Trophoblast cell (in vitro differentiated cells and primary cell): ENCODE measurements at regions not wholly inside any gene's neighbourhood (a gene's known extent, or its start where the extent isn't known, plus 50 kb on each side); places are given as distances from the start of the nearest gene placed in this dataset.

ENCODE experiments used
- DNase-seq, 2 donors: peaks; one replicate each; pipeline ENCODE4 v3.0.0-alpha.2; 2016
- H2AFZ ChIP-seq: 2 replicates; pipeline ENCODE4 v1.6.1; 2013; ENCODE audit warnings: low read length, moderate library complexity, mild to moderate bottlenecking; ENCODE audit not compliant: insufficient read depth, poor library complexity
- H2AK5ac ChIP-seq: 2 replicates; pipeline ENCODE4 v1.6.1; 2013; ENCODE audit warnings: mild to moderate bottlenecking, low read length
- H2BK120ac ChIP-seq: 2 replicates; pipeline ENCODE4 v1.6.1; 2013; ENCODE audit warnings: low read length, mild to moderate bottlenecking, moderate library complexity; ENCODE audit not compliant: insufficient read depth, poor library complexity
- H2BK12ac ChIP-seq: 2 replicates; pipeline ENCODE4 v1.6.1; 2013; ENCODE audit warnings: mild to moderate bottlenecking, low read length, moderate library complexity
- H2BK5ac ChIP-seq: 2 replicates; pipeline ENCODE4 v1.6.1; 2013; ENCODE audit warnings: low read length, low read depth, moderate library complexity, mild to moderate bottlenecking; ENCODE audit not compliant: poor library complexity
- H3K14ac ChIP-seq: 2 replicates; pipeline ENCODE4 v1.6.1; 2013; ENCODE audit warnings: mild to moderate bottlenecking, low read length
- H3K18ac ChIP-seq: 2 replicates; pipeline ENCODE4 v1.6.1; 2013; ENCODE audit warnings: mild to moderate bottlenecking, low read length
- H3K23ac ChIP-seq: 2 replicates; pipeline ENCODE4 v1.6.1; 2013; ENCODE audit warnings: low read length
- H3K27ac ChIP-seq: 2 replicates; pipeline ENCODE4 v1.5.1; 2013; ENCODE audit warnings: low read depth, mild to moderate bottlenecking, inconsistent platforms, low read length, moderate library complexity
- H3K27me3 ChIP-seq: 2 replicates; pipeline ENCODE4 v1.6.1; 2013; ENCODE audit warnings: inconsistent platforms, mild to moderate bottlenecking, low read length, moderate library complexity; ENCODE audit not compliant: insufficient read depth
- H3K36me3 ChIP-seq, 2 experiments: 1 replicate in 1 of 2; 2 replicates in 1 of 2; pipeline ENCODE4 v1.6.1; 2013; ENCODE audit warnings: low read length in 2 of 2, mild to moderate bottlenecking in 2 of 2, moderate library complexity in 1 of 2; ENCODE audit not compliant: insufficient read depth in 2 of 2, control insufficient read depth in 1 of 2
- H3K4ac ChIP-seq: 2 replicates; pipeline ENCODE4 v1.6.1; 2013; ENCODE audit warnings: low read depth, mild to moderate bottlenecking, low read length, moderate library complexity
- H3K4me1 ChIP-seq, 2 experiments: 1 replicate in 1 of 2; 2 replicates in 1 of 2; pipeline ENCODE4 v1.6.1; 2013; ENCODE audit warnings: low read length in 2 of 2, mild to moderate bottlenecking in 2 of 2, moderate library complexity in 1 of 2; ENCODE audit not compliant: insufficient read depth in 2 of 2, control insufficient read depth in 1 of 2
- H3K4me2 ChIP-seq: 2 replicates; pipeline ENCODE4 v1.6.1; 2013; ENCODE audit warnings: inconsistent platforms, mild to moderate bottlenecking, low read length, moderate library complexity
- H3K4me3 ChIP-seq: 2 replicates; pipeline ENCODE4 v1.5.1; 2013; ENCODE audit warnings: mild to moderate bottlenecking, low read depth, low read length, inconsistent platforms
- H3K79me1 ChIP-seq: one replicate; pipeline ENCODE4 v1.6.1; 2013; ENCODE audit warnings: low read length
- H3K79me2 ChIP-seq: 2 replicates; pipeline ENCODE4 v1.6.1; 2013; ENCODE audit warnings: low read length, mild to moderate bottlenecking; ENCODE audit not compliant: control insufficient read depth, insufficient read depth, poor library complexity
- H3K9ac ChIP-seq: 2 replicates; pipeline ENCODE4 v1.6.1; 2013; ENCODE audit warnings: mild to moderate bottlenecking, low read length
- H3K9me3 ChIP-seq: 2 replicates; pipeline ENCODE4 v1.6.1; 2013; ENCODE audit warnings: low read depth, mild to moderate bottlenecking, control low read depth, inconsistent platforms, low read length; ENCODE audit not compliant: insufficient read depth
- H4K12ac ChIP-seq: 2 replicates; pipeline ENCODE4 v1.6.1; 2013; ENCODE audit warnings: low read depth, mild to moderate bottlenecking, low read length, moderate library complexity
- H4K8ac ChIP-seq: 2 replicates; pipeline ENCODE4 v1.6.1; 2013; ENCODE audit warnings: low read depth, mild to moderate bottlenecking, low read length, moderate library complexity
- H4K91ac ChIP-seq: one replicate; pipeline ENCODE4 v1.6.1; 2013; ENCODE audit warnings: low read depth, mild to moderate bottlenecking, low read length, moderate library complexity
- WGBS: extraction: QIAGEN DNeasy Blood & Tissue Kit; methylation state at CpG from one replicate; pipeline ENCODE4 v1.1.7; 2013; ENCODE audit warnings: missing lambda C conversion rate; ENCODE audit not compliant: insufficient read length, insufficient coverage; ENCODE audit errors: extremely low coverage; 5-methylcytosine and 5-hydroxymethylcytosine counted together

GRCh38 chr4:162401021-162401420 is 237.2 kb upstream of the FSTL5 start:
- DNase-seq: no peak
- H3K14ac ChIP-seq: no peak overlapping the region
- H2AFZ ChIP-seq: no peak overlapping the region
- no peak overlapping the region for H3K4ac ChIP-seq
- H4K91ac ChIP-seq: no peak overlapping the region
- H4K12ac ChIP-seq: no peak overlapping the region
- H3K4me3 ChIP-seq: no peak overlapping the region
- H2BK120ac ChIP-seq: no peak overlapping the region
- H3K79me1 ChIP-seq: no peaks in the 10 kb centered on the region
- H2AK5ac ChIP-seq: no peak overlapping the region
- H4K8ac ChIP-seq: no peak overlapping the region
- H3K27me3 ChIP-seq: no peaks in the 10 kb centered on the region
- H3K36me3 ChIP-seq: no peaks in the 10 kb centered on the region
- H2BK12ac ChIP-seq: no peak overlapping the region
- no peak overlapping the region for H2BK5ac ChIP-seq
- no CpG with 5 or more reads among the region's 5 CpGs for WGBS
- H3K9ac ChIP-seq: no peak overlapping the region
- no peaks in the 10 kb centered on the region for H3K9me3 ChIP-seq
- H3K4me2 ChIP-seq: no peak overlapping the region
- H3K27ac ChIP-seq: no peak overlapping the region
- no peak overlapping the region for H3K18ac ChIP-seq
- no peaks in the 10 kb centered on the region for H3K79me2 ChIP-seq
- H3K23ac ChIP-seq: no peak overlapping the region
- H3K4me1 ChIP-seq: no peaks in the 10 kb centered on the region

GRCh38 chr4:162392946-162393345 is 229.1 kb upstream of the FSTL5 start:
- H2AFZ ChIP-seq: no peak overlapping the region
- DNase-seq: no peak
- no peak overlapping the region for H3K4me2 ChIP-seq
- no peaks in the 10 kb centered on the region for H3K79me1 ChIP-seq
- no peak overlapping the region for H3K4ac ChIP-seq
- WGBS: no CpG with 5 or more reads among the region's 1 CpG
- H2BK5ac ChIP-seq: no peak overlapping the region
- H3K27me3 ChIP-seq: no peaks in the 10 kb centered on the region
- no peak overlapping the region for H4K91ac ChIP-seq
- no peak overlapping the region for H3K27ac ChIP-seq
- H3K9ac ChIP-seq: no peak overlapping the region
- H3K23ac ChIP-seq: no peak overlapping the region
- H2AK5ac ChIP-seq: no peak overlapping the region
- no peak overlapping the region for H4K12ac ChIP-seq
- H3K4me3 ChIP-seq: no peak overlapping the region
- H3K9me3 ChIP-seq: no peaks in the 10 kb centered on the region
- no peak overlapping the region for H3K18ac ChIP-seq
- H2BK12ac ChIP-seq: no peak overlapping the region
- H4K8ac ChIP-seq: no peak overlapping the region
- H3K14ac ChIP-seq: no peak overlapping the region
- H3K36me3 ChIP-seq: no peaks in the 10 kb centered on the region
- H3K4me1 ChIP-seq: no peaks in the 10 kb centered on the region
- H2BK120ac ChIP-seq: no peak overlapping the region
- H3K79me2 ChIP-seq: no peaks in the 10 kb centered on the region

GRCh38 chr4:162366146-162366545 is 202.3 kb upstream of the FSTL5 start:
- Histone ChIP-seq H3K23ac (no peak overlapping the region), H3K79me2 (no peaks in the 10 kb centered on the region), H3K79me1 (no peaks in the 10 kb centered on the region)

DNA sequence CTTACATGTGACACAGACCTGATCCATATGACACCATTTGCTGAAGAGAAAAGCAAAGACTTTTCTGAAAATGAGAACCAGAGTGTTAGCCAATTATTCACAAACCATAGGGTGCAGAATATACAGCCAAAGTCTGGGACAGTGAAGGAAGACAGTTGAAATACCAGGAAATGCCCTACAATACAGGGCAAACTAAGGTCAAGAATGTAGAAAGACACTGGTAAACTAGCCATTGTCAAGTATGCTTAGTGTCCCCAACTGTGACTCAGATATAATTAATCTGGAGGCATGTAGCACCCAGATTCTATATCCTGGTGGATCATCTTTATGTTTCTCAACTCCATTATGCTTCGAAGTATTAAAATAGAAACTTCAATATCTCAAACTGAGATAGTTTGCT is 200.9 kb upstream of the FSTL5 start:
- H4K8ac ChIP-seq: no peak overlapping the region
- H3K79me2 ChIP-seq: no peaks in the 10 kb centered on the region
- H3K23ac ChIP-seq: no peak overlapping the region
- no peak overlapping the region for H3K14ac ChIP-seq
- H2BK5ac ChIP-seq: no peak overlapping the region
- no peaks in the 10 kb centered on the region for H3K79me1 ChIP-seq
- H4K12ac ChIP-seq: no peak overlapping the region
- H2AFZ ChIP-seq: no peak overlapping the region
- no peak overlapping the region for H3K4me3 ChIP-seq
- H3K4me1 ChIP-seq: no peaks in the 10 kb centered on the region
- no peak overlapping the region for H4K91ac ChIP-seq
- H3K27ac ChIP-seq: no peak overlapping the region
- H2BK120ac ChIP-seq: no peak overlapping the region
- H3K9me3 ChIP-seq: no peaks in the 10 kb centered on the region
- H3K27me3 ChIP-seq: no peaks in the 10 kb centered on the region
- no peak overlapping the region for H3K4ac ChIP-seq
- H3K18ac ChIP-seq: no peak overlapping the region
- no peak overlapping the region for H2BK12ac ChIP-seq
- H3K9ac ChIP-seq: no peak overlapping the region
- no CpG with 5 or more reads among the region's 1 CpG for WGBS
- H2AK5ac ChIP-seq: no peak overlapping the region
- H3K4me2 ChIP-seq: no peak overlapping the region
- no peak for DNase-seq
- H3K36me3 ChIP-seq: no peaks in the 10 kb centered on the region

More at GRCh38 chr4:162366146-162366545, 202.3 kb upstream of the FSTL5 start:
- no peak for DNase-seq
- Histone ChIP-seq H3K4me2 (no peak overlapping the region), H4K8ac (no peak overlapping the region), H3K9ac (no peak overlapping the region), H2BK120ac (no peak overlapping the region), H3K27ac (no peak overlapping the region), H3K4me3 (no peak overlapping the region), H3K36me3 (no peaks in the 10 kb centered on the region), H2AFZ (no peak overlapping the region), H2BK12ac (no peak overlapping the region), H3K27me3 (no peaks in the 10 kb centered on the region), H3K4me1 (no peaks in the 10 kb centered on the region), H3K18ac (no peak overlapping the region), H3K9me3 (no peaks in the 10 kb centered on the region), H2BK5ac (no peak overlapping the region), H4K91ac (no peak overlapping the region), H3K4ac (no peak overlapping the region), H4K12ac (no peak overlapping the region), H2AK5ac (no peak overlapping the region), H3K14ac (no peak overlapping the region)
